Nephron progenitor cell (in vitro differentiated cells): ENCODE measurements at regions not wholly inside any gene's neighbourhood (a gene's known extent, or its start where the extent isn't known, plus 50 kb on each side); places are given as distances from the start of the nearest gene placed in this dataset.
"Not testable (repeated sequence)": the region's sequence is repeated elsewhere in the genome, so short reads cannot be mapped to it uniquely, and the experiment has no call there.

Experiments
- DNase-seq: peaks from one replicate; pipeline ENCODE4 v3.0.0; 2021
- H3K27ac Mint-ChIP-seq: 2 replicates; pipeline ENCODE4 v1.8.0; 2021; ENCODE audit warnings: mild to moderate bottlenecking, moderate library complexity, mixed read lengths
- H3K27me3 Mint-ChIP-seq: 2 replicates; pipeline ENCODE4 v1.8.0; 2021; ENCODE audit warnings: mild to moderate bottlenecking, low read depth, mixed read lengths; ENCODE audit not compliant: poor library complexity
- H3K36me3 Mint-ChIP-seq: 2 replicates; pipeline ENCODE4 v1.8.0; 2021; ENCODE audit warnings: low read depth, mixed read lengths
- H3K4me1 Mint-ChIP-seq: 2 replicates; pipeline ENCODE4 v1.8.0; 2021; ENCODE audit warnings: mixed read lengths
- H3K4me3 Mint-ChIP-seq: 2 replicates; pipeline ENCODE4 v1.8.0; 2021; ENCODE audit warnings: mild to moderate bottlenecking, moderate library complexity, mixed read lengths
- H3K9me3 Mint-ChIP-seq: 2 replicates; pipeline ENCODE4 v1.8.0; 2021; ENCODE audit warnings: mild to moderate bottlenecking, moderate library complexity, mixed read lengths
- TF ChIP-seq, protein P1 (sequence below): fragments of 200-600 bp; sonication (generic); IDR thresholded peaks from 2 replicates; pipeline ENCODE4 v1.5.0; 2021; ENCODE audit warnings: antibody characterized with exemption

DNA sequence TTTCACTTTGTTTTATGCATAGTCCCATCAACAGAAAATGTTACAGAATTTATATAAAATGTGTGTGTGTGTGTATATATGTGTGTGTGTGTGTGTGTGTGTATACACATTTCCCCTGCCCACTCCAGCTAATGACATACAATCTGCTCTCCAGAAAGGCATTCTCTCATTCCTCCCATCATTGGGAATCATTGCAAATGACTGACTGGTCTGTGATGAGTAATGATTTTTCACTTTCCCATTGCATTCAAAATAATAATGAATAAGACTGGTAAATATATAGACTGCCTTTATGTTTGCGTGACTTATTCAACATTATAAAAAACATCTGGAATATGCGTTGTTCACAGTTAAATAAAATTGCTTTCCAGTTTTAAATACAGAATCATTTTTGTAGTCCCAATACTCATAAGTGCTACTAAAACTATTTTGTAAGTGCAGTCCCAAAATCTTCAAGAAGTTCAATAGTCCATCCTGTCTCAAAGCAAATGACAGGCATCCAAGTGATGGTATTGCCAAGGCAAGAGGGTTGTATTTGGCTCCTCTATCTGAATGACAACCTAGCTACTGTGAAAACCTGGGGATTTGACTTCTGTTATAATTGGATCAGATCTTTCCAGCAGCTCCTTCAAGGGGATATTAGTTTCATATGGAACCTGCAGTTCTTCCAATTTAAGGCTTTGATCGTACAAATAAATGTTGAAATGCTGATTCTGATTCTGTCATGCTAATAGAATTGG is 150.9 kb downstream of the POLR1F start:
- Mint-ChIP-seq H3K27me3 (no peaks in the 10 kb centered on the region), H3K36me3 (no peaks in the 10 kb centered on the region), H3K27ac (no peak overlapping the region), H3K4me3 (no peak overlapping the region), H3K4me1 (peaks cover 5% of the 10 kb centered on the region), H3K9me3 (no peaks in the 10 kb centered on the region)
- TF ChIP-seq, protein P1, sequence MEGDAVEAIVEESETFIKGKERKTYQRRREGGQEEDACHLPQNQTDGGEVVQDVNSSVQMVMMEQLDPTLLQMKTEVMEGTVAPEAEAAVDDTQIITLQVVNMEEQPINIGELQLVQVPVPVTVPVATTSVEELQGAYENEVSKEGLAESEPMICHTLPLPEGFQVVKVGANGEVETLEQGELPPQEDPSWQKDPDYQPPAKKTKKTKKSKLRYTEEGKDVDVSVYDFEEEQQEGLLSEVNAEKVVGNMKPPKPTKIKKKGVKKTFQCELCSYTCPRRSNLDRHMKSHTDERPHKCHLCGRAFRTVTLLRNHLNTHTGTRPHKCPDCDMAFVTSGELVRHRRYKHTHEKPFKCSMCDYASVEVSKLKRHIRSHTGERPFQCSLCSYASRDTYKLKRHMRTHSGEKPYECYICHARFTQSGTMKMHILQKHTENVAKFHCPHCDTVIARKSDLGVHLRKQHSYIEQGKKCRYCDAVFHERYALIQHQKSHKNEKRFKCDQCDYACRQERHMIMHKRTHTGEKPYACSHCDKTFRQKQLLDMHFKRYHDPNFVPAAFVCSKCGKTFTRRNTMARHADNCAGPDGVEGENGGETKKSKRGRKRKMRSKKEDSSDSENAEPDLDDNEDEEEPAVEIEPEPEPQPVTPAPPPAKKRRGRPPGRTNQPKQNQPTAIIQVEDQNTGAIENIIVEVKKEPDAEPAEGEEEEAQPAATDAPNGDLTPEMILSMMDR, result no peak
- DNase-seq, result no peak

DNA sequence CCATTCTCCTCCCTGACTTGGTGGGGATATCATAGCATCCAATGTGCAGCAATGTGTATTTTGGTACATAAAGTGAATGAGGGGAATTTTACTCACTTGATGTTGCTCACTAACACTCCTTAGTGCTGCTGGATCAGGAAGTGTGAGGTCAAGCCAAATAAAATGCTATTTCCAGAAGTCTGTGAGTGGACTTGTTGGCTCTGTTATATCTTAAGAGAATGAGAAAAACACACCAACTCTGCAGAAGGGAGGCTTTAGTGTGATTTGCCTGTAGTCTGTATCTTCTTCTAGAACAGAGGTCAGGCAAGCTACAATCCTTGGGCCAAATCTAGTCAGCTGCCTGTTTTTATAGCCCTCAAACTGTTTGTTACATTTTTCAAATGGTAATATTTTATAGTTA is 154.3 kb downstream of the POLR1F start:
- Mint-ChIP-seq H3K4me3 (no peak overlapping the region), H3K27ac (no peak overlapping the region), H3K4me1 (no peaks in the 10 kb centered on the region), H3K27me3 (no peaks in the 10 kb centered on the region), H3K36me3 (peaks cover 5% of the 10 kb centered on the region), H3K9me3 (peaks cover 8% of the 10 kb centered on the region)
- DNase-seq, result no peak
- TF ChIP-seq, protein P1, result no peak

DNA sequence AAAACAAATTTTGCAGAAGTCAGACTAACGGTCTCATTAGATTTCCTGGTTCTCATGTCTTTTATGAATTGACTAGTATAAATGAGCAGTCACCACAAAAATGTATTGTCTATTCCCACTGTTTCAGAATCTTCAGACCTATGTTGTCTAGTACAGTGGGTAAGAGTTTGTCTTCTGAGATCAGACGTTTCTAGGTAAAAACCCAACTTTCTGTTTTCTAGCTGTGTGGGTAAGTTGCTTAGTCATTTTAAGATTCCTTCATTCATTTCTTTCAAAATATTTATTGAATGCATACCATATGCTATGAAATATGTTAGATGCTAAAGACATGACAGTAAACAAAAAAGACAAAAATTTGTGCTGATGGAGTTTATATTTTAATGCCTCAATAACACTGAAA is 156.3 kb downstream of the POLR1F start:
- Mint-ChIP-seq H3K4me3 (no peak overlapping the region), H3K36me3 (peaks cover 5% of the 10 kb centered on the region), H3K9me3 (peaks cover 13% of the 10 kb centered on the region), H3K27me3 (peaks cover 3% of the 10 kb centered on the region), H3K4me1 (no peaks in the 10 kb centered on the region), H3K27ac (no peak overlapping the region)
- TF ChIP-seq, protein P1, result no peak
- DNase-seq, result no peak

DNA sequence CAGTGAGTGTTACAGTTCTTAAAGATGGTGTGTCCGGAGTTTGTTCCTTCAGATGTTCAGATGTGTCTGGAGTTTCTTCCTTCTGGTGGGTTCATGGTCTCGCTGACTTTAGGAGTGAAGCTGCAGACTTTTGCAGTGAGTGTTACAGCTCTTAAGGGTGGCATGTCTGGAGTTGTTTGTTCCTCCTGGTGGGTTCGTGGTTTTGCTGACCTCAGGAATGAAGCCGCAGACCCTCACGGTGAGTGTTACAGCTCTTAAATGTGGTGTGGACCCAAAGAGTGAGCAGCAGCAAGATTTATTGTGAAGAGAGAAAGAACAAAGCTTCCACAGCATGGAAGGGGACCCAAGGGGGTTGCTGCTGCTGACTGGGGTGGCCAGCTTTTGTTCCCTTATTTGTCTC is 159.6 kb downstream of the POLR1F start:
- DNase-seq, H3K4me1 Mint-ChIP-seq, H3K27me3 Mint-ChIP-seq, H3K36me3 Mint-ChIP-seq, H3K4me3 Mint-ChIP-seq, H3K27ac Mint-ChIP-seq: not testable (repeated sequence)
- peaks cover 40% of the 10 kb centered on the region for H3K9me3 Mint-ChIP-seq

DNA sequence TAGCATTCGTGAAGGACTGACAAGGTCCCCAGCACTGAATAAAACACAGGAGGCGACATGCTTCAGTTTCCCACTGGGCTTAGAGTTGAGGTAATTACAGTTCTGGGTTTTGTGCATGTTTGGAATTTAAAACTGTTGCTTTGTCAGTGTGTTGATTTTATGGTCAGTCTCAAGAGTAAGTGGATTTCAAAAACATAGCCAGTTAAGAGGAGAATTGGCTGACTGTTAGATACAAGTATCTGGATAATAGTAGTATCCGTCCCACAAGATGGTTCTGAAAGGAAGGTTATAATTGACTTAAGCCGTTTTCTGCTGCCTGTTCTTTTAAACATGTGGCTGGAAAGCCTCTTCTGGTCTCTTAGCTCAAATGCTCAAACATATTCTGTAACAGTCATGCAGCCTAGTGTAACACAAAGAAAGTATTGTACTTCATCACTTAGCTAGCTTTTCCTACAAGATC is 170.9 kb downstream of the POLR1F start:
- TF ChIP-seq, protein P1, result no peak
- Mint-ChIP-seq H3K4me1 (peaks cover 9% of the 10 kb centered on the region), H3K27ac (no peak overlapping the region), H3K36me3 (no peaks in the 10 kb centered on the region), H3K9me3 (peaks cover 6% of the 10 kb centered on the region), H3K4me3 (no peak overlapping the region), H3K27me3 (no peaks in the 10 kb centered on the region)
- DNase-seq, result no peak

DNA sequence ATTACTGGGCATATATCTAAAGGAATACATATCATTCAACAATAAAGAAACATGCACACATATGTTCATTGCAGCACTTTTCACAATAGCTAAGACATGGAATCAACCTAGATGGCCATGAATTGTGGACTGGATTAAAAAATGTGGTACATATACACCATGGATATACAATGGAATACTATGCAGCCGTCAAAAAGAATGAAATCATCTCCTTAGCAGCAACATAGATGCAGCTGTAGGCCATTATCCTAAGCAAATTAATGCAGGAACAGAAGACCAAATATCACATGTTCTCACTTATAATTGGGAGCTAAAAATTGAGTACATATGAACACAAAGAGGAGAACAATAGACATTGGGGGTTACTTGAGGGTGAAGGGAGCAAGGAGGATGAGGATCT is 175.6 kb downstream of the POLR1F start:
- H3K9me3 Mint-ChIP-seq, result no peaks in the 10 kb centered on the region
- no peak overlapping the region for H3K4me3 Mint-ChIP-seq
- TF ChIP-seq, protein P1, result no peak
- peaks cover 8% of the 10 kb centered on the region for H3K4me1 Mint-ChIP-seq
- H3K36me3 Mint-ChIP-seq, result no peaks in the 10 kb centered on the region
- no peak for DNase-seq
- H3K27ac Mint-ChIP-seq, result no peak overlapping the region
- no peaks in the 10 kb centered on the region for H3K27me3 Mint-ChIP-seq
